ENCODE measurements at regions not wholly inside any gene's neighbourhood (a gene's known extent, or its start where the extent isn't known, plus 50 kb on each side); places are given as distances from the start of the nearest gene placed in this dataset.
"Not testable (repeated sequence)": the region's sequence is repeated elsewhere in the genome, so short reads cannot be mapped to it uniquely, and the experiment has no call there.

DNA sequence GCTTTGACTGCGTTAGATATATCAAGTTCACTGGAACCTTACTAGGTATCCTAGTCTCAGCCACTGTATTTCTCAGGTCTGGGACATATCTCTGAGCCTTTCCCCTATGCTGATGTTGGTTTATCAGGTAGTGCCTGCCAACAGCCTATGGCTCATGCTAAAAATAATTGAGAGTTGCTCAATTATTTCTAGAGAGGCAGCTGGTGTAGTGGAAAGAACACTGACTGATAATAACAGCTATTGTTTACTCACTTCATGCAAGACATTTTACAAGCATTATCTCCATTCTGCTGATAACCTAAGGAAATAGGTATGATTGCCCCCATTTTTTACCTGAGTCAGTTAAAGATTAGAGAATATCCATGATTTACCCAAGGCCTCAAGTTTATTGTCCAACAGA, 231.4 kb downstream of the LRRN1 start:
- DNase-seq = no peak

DNA sequence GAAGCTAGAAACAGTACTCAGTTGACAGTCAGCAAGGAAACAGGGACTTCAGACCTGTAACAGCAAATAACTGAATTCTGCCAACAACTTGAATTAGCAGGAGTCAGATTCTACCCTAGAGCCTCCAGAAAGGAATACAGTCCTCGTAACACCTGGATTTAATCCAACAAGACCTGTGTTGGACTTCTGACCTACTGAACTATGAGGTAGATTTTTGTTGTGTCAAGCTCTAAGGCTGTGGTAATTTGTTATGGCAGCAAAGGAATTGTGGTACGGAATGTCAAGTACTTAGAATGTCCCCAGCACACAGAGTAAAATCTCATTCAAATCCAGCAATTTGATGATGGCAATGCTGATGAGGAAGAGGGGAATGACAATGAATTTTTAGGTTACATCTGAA, 234.1 kb downstream of the LRRN1 start:
- no peak for DNase-seq

GRCh38 chr3:4036046-4036445, 236.8 kb downstream of the LRRN1 start:
- no peak for DNase-seq

- DNase-seq = no peak
Measured at GRCh38 chr3:4038351-4038750, 239.1 kb downstream of the LRRN1 start.

- no peak for DNase-seq
Measured at GRCh38 chr3:4042070-4042469, 242.8 kb downstream of the LRRN1 start.

- DNase-seq = no peak
Measured at GRCh38 chr3:4042869-4043268, 243.6 kb downstream of the LRRN1 start.

DNA sequence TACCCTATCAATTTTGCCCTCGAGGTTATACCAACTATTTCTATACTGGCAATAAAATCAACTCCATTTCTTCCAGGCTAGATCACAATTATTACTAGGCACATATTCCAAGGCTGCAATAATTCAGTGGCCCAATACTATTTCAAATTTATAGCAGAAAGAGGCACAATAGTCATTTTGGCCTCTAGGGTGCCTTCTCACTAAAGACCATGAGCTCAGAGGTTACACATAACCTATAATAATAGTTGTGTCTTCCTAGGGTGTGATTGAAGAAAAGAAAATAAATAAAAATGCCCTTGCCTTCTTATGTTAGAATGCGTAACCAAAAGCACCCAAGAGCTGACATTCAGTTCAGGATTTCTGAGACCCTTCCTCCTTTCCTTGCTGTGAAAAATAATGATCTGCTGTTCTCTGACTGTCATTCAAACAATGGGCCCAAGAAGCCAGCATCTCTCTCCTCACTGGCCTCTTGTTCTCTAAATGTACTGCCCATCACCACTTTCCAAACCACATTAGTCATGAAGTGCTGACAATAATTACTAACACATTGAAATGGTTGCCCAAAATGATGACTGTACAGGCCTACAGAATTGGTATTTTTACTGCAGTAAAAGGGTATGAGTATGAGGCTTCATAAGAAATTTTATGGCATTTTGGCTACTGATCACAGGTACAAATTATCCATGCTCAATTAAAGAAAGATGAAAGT, 244.8 kb downstream of the LRRN1 start:
- no peak for DNase-seq

GRCh38 chr3:4044619-4045018, 245.4 kb downstream of the LRRN1 start:
- no peak for DNase-seq

- no peak for DNase-seq
Measured at GRCh38 chr3:4045756-4046155, 246.5 kb downstream of the LRRN1 start.

GRCh38 chr3:4047366-4047765, 248.1 kb downstream of the LRRN1 start:
- no peak for DNase-seq

DNA sequence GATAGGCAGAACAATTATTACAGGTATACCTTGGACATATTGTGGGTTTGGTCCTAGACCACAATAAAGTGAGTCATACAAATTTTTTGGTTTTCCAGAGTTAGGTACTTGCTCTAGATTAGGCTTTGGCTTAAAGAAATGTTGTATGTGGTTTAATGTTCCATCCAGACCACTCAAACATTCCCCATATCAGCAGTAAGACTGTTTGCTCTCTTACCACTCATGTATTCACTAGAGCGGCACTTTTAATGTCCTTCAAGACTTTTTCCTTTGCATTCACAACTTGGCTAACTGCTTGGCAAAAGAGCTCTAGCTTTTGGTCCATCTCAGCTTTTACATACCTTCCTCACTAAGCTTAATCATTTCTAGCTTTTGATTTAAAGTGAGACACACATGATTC, 250.5 kb upstream of the SETMAR start:
- DNase-seq = no peak

GRCh38 chr3:4053975-4054374, 249.2 kb upstream of the SETMAR start:
- DNase-seq = no peak

DNA sequence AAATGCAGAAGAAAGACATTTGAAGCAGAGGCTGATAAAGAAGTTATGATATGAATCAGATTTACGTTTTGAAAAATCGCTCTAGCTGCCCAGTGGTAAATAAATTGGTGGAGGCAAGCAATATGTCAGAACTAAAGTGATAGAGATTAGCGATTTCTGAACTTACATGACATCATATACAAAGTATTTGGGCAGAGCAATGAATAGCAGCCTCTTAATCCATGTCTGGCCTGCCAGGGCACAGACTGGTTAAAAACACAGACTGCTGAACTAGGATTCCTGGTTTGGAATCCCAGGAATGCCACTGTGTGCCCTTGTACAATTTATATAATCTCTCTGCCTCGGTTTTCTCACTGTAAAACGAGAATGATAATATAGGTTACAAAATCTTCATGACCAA, 243.1 kb upstream of the SETMAR start:
- no peak for DNase-seq

- no peak for DNase-seq
Measured at GRCh38 chr3:4060603-4061002, 242.6 kb upstream of the SETMAR start.

DNA sequence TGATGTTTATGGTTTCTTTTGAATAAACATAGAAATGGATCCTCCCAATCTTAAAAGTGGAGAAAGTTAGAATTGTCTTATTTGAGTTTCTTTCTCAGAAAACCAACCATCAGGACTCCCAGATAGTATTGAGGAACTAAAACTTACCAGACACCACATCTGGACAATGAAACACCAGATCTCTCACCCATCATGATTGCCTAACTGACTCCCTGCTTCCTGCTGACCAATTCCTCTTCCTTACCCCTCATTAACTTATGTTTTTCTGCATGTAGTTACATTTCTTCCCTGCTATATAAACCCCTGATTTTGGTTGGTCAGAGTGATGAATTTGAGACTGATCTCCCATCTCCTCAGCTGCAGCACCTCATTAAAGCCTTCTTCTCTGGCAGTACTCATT, 242.0 kb upstream of the SETMAR start:
- no peak for DNase-seq

DNA sequence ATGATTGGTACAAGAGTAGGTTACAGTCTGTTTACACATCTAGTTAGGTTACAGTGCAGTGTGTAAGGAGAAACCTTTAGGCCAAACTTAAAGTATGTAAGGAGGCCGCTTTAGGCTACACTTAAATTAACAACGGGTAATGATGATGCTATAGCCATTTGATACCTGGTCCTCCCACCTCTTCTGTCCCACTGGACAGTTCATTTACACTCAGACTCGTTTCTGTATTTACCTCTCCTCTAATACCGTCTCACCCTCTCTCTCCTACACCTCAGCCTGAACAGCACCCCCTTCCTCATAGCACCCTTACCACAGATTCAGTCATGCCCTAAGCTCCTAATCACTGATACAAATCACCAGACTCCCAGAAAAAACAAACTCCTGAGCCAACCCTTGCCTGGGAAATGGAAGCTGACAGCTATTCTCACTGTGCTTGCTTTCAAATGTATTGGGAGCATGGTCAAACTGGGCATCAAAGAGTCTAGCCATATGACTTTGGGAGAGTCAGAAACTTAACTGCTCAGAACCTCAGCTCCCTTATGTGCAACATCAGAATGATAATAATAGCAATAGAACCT, 241.3 kb upstream of the SETMAR start:
- DNase-seq = no peak

- no peak for DNase-seq
Measured at GRCh38 chr3:4062621-4063020, 240.5 kb upstream of the SETMAR start.

- no peak for DNase-seq
Measured at GRCh38 chr3:4063916-4064574, 239.1 kb upstream of the SETMAR start.

- no peak for DNase-seq
Measured at GRCh38 chr3:4065085-4065484, 238.1 kb upstream of the SETMAR start.

- no peak for DNase-seq
Measured at GRCh38 chr3:4065554-4065953, 237.6 kb upstream of the SETMAR start.

DNA sequence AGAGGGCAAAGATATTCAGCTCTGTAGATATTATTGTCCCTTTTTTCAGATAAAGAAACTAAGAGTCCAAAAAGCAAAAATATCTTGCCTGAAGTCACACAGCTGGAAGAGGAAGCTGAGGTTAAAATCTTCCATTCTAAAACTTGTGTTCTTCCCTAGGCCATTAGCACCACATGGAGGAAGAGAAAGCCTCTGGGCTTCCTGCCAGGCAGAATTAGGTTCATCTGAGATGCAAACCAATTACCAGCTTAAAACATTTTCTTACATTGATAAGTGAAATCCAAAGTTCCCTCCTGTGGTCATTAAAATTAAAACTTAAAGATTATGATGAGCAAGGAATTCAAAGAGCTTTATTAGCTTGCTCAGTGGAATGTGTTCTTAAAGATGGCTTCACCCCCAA, 235.3 kb upstream of the SETMAR start:
- no peak for DNase-seq

DNA sequence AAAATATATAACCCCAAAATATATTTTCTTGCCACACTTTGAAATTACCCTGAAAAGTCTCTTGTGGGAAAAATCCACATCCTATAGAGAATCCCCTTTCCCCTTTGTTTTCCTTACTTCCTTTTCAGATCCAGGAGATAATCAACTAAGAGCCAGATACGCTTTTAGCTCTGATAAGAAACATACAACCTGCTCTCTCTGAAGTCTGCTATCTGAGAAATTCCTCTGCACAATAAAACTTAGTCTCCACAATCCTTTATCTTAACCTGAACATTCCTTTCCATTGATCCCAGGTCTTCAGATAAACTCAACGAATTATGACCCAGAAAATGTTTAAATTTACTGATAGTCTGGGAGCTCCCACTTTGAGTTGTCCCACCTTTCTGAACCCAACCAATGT, 233.4 kb upstream of the SETMAR start:
- DNase-seq = no peak

DNA sequence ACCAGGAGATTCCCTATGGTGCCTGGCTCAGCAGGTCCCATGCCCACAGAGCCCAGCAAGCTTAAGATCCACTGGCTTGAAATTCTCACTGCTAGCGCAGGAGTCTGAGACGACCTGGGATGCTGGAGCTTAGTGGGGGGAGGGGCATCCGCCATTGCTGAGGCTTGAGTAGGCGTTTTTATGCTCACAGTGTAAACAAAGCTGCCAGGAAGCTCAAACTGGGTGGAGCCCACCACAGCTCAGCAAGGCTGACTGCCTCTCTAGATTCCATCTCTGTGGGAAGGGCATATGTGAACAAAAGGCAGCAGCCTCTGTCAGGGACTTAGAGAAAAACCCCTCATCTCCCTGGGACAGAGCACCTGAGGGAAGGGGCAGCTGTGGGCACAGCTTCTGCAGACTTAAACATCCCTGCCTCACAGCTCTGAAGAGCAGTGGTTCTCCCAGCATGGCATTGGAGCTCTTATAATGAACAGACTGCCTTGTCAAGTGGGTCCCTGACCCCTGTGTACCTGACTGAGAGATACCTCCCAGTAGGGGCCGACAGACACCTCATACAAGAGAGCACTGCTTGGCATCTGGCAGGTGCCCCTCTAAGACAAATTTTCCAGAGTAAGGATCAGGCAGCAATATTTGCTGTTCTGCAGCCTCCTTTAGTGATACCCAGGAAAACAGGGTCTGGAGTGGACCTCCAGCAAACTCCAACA, 231.5 kb upstream of the SETMAR start:
- no peak for DNase-seq

- DNase-seq = not testable (repeated sequence)
Measured at GRCh38 chr3:4077278-4077677, 225.9 kb upstream of the SETMAR start.
